ENCODE measurements at regions not wholly inside any gene's neighbourhood (a gene's known extent, or its start where the extent isn't known, plus 50 kb on each side); places are given as distances from the start of the nearest gene placed in this dataset.
"Not testable (repeated sequence)": the region's sequence is repeated elsewhere in the genome, so short reads cannot be mapped to it uniquely, and the experiment has no call there.

DNA sequence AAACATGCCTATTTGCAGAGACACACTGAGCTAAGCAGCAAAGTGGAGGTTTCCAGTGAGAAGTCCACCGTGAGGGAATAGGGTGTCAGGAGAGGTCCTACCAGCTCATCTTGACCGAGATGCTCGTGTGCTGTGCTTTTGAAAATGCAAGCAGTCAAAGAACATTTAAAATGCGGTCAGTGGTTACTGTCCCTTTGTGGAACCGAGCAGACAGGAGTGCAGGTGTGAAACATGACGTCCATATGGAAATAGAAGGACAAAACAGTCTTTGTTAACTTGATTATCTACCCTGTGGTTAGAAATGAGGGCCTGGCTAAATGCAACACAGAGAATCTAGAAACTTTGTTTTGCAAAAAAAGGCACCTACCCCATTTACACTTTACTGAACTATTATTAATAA, 473.3 kb downstream of the SPATA31A6 start:
- not testable (repeated sequence) for DNase-seq (ENCODE audit: low read depth in 2 of 3, low spot score in 2 of 3)

DNA sequence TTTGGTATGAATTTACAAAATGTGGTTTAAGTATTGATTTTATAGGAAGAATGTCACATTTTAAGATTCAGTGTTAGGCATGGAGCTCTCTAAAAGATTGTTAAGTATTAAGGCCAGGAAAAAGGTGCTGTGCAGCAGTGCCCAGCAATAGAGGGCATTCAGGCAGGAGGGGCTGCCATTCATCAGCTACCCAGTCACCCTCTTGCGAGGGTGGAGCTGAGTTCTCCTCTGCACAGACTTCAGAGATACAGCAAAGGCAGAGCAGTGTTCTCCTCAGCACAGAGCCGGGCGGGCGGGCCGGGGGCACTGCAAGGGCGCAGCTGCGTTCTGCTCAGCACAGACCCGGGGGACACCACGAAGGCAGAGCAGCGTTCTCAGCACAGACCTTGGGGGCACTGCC, 474.0 kb downstream of the SPATA31A6 start:
- not testable (repeated sequence) for DNase-seq (ENCODE audit: low read depth in 2 of 3, low spot score in 2 of 3)

DNA sequence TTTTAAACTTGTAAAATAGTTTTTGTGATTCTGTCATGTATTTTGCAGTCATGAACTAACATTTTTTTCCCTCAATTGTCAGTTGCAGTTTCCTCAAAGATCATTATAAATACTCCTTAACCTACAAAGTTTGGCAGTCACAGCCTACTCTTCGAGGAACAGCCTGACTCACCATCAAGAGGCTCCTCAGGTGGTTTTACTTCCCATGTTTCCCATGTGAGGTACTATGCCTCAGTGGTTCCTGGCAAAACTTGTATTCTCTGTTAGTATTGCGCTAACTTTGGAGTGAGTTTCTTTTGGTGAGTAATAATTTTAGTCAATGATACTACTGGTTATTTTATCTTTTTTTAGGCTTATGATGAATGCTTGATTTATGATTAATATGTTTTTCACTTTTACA, 513.7 kb downstream of the SPATA31A6 start:
- DNase-seq (ENCODE audit: low read depth in 2 of 3, low spot score in 2 of 3) = not testable (repeated sequence)

DNA sequence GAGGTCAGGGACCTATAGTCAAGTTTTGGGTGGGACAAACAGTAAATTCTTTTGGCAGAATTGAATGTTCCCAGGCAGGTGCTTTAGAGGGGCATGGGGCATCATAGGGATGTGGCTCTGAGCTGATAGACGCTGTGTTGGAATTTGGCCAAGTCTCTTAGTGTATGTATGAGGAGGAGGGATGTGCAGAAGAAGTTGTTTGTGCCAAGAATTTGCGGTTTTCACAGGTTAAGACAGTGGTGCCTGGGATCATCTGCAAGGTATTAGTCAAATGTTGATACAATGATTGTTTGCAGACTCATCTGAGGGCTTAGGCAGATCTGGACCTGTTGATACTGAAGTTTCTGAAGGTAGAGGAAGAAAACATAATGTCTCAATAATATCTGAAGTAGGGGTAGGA, 519.4 kb downstream of the SPATA31A6 start:
- not testable (repeated sequence) for DNase-seq (ENCODE audit: low read depth in 2 of 3, low spot score in 2 of 3)

DNA sequence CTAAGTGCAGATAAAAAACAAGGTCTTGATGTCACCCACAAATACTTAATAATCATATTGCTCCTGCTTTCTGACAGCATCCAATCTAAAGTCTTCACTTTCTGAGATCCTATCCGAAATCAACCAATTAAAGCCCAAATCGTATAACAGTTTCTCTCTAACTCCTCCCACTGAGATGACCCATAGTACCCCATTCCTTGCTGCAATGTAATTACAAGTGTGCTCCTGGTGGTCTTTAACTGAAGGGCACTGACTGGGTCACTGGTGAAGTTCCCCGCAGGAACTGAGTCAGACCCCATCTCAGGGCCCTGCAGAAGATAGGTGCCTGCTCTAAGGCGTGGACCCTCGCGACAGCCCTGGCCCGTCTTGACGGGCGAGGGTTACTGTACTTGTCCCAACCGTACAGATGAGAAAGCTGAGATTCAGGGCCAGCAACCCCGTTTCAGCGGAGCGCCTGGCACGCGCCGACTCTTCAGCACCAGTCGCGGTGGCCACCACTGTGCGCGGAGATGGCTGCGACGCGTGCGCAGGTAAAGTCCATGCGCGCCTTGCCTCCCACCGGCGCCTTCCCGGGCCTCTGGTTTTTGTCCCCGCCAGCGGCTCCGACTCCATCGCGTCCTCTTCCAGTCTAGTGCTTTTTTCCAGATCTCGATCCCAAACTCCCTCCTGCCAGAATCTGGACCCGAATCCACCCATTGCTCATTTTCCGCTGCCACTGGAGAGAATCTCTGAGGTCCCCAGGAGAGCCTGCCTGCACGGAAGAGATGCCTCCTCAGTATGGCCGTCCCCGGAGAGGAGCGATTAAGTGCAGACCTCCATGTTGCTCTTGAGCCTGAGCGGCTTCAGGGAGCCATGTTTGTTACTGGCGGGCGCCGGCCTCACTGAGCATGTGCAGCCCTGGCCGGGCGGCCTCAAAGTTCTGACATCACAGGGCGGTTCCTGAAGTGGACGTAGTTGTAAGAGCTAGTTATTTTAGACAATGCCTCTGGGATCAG, 541.7 kb downstream of the SPATA31A6 start:
- DNase-seq (ENCODE audit: low read depth in 2 of 3, low spot score in 2 of 3) = not testable (repeated sequence)

DNA sequence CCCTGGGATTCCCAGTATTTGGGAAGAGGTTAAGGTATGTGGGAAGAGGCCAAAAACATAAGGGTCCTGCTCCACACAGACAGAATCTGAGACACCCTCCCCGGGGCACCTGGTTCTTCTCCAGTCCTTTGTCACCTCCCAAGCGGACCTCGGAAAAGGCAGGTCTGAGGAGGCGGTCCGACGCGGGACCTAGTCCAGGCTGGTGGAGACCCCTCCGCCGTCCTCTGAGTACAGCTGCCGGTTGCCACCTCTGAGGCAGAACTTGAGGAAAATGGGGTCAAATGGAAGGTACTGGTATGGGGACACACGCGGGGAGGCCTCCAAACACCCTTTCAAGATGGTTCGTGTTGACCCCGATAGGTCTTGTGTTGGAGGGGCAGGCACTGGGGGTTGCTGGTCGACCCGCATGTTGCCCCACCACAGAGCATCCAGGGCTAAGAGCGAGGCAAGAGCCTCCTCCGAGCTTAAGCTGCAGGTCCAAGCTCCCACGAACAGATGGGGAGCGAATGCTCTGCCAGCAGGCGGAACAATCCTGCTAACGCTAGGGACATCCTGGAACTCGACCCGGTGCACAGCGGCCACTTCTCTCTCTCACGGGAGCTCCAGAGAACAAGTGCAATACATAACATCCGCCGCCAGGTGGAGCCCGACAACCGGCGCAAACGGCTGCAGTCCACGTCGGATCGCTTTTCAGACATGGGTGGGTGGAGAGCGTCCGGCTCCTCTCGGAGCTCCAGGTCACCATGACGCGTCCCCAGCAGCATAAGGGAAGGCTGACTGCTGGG, 559.8 kb downstream of the SPATA31A6 start:
- peak; percentile 35 to 52 (median 41) for DNase-seq (ENCODE audit: low read depth in 2 of 3, low spot score in 2 of 3)

DNA sequence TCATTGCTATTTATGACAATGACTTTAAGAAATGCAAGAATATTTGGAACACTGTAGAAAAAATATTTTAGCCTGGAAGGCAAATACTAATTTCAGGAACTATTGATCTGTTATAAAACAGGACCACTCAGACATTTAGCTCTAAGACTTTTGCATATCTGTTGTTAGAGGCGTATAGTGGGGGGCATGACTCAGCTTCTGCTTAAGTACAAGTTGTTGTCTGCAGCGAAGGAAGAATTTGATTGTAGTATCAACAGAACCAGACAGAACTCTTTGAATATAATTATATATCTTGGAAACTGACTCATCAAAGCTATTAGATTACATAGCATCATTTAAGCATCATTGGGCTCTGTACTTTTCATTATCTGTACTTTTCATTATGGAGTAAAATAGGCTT, 573.8 kb downstream of the SPATA31A6 start:
- not testable (repeated sequence) for DNase-seq (ENCODE audit: low read depth in 2 of 3, low spot score in 2 of 3)

DNA sequence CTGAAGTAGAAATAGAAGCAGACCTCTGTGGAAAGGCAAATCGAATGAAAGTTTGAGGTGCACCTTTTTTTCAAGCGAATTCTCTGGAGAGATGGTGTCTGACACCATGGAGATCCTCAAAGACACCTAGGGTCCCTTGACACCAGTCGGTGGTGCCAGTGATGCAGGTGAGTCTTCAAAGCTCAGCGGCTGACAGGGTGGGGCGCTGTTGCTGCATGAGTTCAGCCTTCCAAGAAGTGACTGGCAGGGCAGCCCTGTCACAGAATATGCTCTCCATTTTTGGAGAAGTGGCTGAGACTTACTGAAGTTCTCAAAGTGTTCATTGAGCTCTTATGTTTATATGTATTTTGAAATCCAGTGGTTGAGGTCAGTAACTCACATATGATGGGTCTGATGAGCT, 575.9 kb downstream of the SPATA31A6 start:
- DNase-seq (ENCODE audit: low read depth in 2 of 3, low spot score in 2 of 3) = not testable (repeated sequence)

DNA sequence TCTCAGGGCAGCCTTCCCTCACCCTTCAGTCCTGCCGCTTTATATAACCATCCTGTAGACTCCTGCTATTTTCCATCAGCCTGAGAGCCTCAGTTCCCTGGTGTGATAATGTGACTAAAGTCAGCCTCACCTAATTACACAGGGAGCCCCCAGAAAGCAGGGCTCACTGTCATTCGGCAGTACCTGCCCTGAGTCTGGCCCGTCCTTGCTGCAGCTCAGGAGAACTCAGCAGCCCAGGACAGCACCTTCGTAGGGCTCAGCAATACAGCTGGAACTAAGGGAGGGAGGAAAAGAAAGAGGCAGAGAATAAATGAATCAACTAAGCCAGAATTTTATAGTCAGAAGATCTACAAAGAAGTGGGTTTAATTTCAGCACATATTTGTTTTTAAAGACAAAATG, 598.7 kb downstream of the SPATA31A6 start:
- not testable (repeated sequence) for DNase-seq (ENCODE audit: low read depth in 2 of 3, low spot score in 2 of 3)

DNA sequence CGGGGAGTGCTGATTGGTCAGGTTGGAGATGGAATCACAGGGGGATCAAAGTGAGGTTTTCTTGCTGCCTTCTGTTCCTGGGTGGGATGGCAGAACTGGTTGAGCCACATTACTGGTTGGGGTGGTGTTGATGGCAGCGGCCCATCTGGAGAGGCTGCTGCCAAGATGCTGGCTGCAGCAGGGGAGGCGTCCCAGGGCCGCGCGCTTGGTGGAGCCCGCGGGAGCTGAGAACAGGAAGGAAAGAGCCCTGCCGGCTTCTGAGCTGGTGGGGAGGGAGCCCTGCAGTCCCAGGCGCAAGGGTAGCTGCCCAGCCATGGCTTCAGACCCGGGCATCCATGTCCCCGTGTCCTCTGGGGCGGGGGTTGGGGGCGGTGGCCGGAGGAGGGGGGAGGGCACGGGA, 609.3 kb downstream of the SPATA31A6 start:
- not testable (repeated sequence) for DNase-seq (ENCODE audit: low read depth in 2 of 3, low spot score in 2 of 3)

DNA sequence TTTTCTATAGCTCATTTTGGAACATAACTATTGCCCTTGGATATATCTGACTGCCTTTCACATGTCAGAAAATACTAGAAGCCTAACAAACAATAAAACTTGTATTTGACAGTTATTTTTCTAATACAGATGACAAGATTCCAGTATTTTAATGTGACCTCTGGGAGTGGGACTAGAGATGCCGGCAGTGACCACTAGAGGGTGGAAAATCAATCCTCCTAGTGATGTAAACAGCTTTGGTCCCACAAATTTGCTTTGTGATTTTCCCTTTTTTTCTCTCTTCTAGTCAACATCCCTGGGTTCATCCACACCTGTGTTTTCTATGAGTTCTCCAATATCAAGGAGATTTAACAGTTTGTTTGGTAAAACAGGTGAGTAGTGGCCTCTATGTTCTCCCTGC, 615.1 kb downstream of the SPATA31A6 start:
- DNase-seq (ENCODE audit: low read depth in 2 of 3, low spot score in 2 of 3) = not testable (repeated sequence)

DNA sequence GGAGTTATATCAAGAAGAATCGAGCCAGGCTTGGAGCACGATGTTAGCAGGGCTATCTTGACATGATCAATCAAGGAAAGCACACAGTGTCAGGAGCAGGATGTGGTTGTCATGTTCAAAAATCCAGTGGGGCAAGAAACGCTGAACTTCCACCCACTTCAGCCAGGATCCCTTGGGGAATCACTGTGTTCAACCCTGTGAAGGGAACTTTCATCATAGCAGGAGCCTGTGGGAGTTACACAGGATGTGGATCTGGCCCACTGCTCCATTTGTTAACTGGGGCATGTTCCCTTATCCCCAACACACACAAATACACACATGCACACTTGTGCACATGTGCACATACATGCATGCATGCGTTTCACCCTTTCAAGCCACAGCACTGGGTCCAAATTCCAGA, 619.3 kb downstream of the SPATA31A6 start:
- DNase-seq (ENCODE audit: low read depth in 2 of 3, low spot score in 2 of 3) = not testable (repeated sequence)

DNA sequence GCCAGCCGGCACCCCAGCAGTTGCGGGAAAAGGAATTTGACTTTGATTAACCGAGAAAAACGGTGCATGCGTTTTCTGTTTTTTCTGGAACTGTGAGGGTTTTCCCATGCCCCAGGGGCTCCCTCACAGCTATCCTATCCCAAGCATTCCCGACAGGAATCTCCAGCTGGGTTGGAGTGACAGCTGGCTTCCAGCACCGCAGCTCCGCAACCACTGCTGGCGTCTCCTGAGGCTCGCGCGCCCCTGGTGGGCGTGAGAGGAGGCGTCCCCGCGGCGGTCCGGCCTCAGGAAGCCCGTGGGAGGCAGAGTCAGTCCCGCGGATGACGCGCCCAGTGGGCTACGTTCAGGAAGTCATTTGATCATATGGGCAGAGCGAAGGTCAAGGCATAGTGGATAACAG, 623.2 kb downstream of the SPATA31A6 start:
- not testable (repeated sequence) for DNase-seq (ENCODE audit: low read depth in 2 of 3, low spot score in 2 of 3)

DNA sequence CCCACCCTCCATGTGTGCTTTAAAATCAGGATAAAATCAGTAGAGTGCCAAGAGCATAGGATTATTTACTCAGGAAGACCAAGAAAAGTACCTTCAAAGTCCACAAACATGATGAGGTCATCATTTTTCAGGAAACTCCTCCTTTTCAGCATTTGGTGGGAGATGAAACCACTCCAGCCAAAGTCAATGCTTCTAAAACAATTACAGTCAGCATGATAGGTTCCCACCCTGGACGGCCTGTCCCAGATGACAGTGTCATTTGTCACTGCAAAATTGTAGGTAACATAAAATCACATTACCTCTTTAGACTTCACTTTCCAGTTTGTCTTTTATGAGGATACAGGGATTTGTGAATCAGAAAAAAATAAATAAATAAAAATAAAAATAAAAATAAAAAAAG, 638.0 kb downstream of the SPATA31A6 start:
- DNase-seq (ENCODE audit: low read depth in 2 of 3, low spot score in 2 of 3) = not testable (repeated sequence)

DNA sequence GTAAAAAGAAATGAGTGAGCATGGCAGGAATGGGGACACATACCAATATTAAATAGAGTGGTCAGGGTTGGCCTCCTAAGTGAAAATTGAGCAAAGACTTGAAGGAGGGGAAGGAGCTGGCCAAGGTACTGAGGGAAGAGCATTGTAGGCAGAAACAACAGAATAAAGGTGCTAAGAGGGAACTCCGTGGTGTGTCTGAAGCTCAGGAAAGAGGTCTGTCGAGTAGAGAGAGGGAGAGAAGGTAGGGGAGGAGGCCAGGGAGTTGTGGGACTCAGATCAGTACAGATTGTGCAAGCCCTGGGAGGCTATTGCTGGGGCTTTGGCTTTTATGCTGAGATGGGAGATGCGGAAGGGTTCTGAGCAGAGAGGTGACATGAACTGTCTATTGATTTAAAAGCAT, 664.7 kb downstream of the SPATA31A6 start:
- DNase-seq (ENCODE audit: low read depth in 2 of 3, low spot score in 2 of 3) = not testable (repeated sequence)

DNA sequence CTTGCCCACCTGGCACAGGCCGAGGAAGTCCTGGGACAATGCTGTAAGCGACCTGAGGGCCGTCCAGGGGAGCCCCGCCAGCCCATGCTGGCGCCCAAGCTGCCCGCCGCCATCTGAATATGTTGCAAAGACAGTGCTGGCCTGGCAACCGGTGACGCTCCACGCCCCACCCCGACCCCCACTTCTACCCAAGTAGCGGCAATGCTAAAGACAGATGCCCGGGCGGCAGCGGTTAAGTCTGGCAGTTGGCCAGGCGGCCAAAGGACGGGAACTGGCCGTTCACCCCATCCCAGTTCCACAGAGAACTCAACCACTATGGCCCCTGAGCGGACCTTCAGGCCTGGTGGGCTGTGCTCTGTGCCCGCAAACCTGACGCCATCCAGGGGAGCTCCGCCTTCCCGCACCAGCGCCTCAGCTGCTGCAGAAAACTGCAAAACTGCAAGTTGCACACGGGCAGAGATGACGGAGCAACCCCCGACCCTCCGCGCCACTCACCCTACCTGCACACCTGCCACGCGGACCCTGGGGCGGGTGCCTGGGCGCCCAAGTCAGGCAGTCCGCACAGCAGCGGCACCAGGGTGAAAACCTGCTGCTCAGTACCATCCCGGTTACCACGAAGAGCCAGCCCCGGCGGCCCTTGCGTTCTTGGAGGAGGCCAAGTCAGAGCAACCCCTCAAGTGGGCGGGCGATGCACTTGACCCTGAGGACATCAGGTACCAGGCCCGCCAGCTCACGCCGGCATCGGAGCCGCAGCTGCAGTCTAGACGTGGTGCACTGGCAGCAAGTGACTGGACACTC, 667.6 kb downstream of the SPATA31A6 start:
- DNase-seq (ENCODE audit: low read depth in 2 of 3, low spot score in 2 of 3) = not testable (repeated sequence)

DNA sequence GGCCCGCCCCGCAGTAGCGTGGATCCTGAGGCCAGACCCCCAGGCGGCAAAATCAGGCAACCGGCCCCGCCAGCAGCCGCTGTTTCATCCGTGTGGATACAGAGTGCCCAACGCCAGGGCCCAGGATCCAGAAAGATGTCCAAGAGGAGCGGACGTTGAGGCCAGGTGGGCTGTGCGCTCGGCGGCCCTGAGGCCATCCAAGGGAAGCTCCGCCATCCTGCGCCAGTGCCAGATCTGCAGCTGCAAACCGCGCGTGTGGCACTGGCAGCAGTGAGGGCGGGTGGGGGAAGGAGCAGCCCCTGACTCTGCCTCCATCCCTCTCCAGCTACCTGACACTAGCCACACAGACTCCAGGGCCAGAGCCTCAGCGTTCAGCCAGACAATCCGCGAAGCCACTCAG, 668.2 kb downstream of the SPATA31A6 start:
- DNase-seq (ENCODE audit: low read depth in 2 of 3, low spot score in 2 of 3) = not testable (repeated sequence)

DNA sequence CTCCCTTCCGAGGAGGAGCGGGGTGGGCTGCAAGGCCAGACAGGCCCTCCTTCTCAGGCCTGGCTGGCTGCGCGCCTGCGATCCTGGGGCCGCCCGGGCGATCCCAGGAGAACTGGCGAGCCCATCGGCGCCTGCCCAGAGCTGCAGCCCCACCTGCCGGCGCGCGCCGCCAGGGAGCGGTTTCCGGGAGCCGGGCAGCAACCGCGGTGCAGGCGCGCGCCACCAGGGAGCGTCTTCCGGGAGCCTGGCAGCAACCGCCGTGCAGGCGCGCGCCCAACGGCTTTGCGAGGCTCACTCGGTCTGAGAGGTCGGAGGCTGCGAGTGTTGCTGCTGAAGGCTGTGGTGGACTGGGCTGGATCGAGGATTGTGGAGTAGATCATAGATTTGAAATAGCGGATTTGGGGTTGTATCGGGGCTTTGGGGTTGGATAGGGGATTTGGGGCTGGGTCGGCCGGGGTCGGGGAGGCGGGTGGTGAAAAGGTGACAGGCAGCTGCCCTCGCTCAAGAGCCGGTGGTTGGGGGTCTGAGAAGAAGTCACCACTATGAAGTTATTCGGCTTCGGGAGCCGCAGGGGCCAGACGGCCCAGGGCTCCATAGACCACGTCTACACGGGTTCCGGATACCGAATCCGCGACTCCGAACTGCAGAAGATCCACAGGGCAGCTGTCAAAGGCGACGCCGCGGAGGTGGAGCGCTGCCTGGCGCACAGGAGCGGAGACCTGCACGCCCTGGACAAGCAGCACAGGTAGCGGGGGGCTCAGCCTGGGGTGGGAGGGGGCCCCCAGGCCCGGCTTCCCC, 668.9 kb downstream of the SPATA31A6 start:
- DNase-seq (ENCODE audit: low read depth in 2 of 3, low spot score in 2 of 3) = not testable (repeated sequence)

DNA sequence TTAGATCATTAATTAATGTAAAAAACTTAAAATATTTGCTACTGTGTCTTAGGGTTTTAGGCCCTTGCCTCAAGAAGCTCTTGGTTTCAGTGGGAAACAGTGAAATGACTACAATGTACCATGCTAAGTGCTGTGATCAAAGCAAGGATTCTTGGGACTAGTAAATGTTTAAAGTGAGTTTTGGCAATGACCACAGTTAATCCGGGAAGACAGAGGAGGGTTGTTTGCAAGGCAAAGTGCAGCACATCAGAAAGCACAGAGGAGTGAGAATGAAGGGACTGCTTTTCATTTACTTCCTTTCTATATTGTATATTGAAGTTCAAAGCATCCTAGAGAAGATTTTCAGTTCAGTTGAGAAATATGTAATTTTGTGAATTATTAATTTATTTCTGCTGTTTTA, 676.7 kb downstream of the SPATA31A6 start:
- DNase-seq (ENCODE audit: low read depth in 2 of 3, low spot score in 2 of 3) = not testable (repeated sequence)

DNA sequence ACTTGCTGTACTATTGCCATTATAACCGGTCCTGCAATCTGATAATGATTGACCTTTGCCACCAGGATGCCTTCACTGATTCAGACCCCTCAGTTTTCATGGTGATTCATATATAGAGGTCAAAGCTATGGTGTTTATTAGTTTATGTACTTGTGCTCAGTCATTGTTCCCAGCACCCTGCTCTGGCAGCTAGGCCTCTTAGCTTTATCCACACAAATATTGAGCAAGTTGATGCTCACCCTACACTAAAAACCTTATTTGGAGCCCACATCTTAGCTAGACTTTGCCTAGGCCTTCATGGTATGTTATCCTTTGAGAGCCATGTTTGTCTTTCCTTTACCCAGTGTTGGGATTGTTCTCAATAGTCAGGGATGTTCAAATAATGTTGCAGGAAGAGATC, 679.0 kb downstream of the SPATA31A6 start:
- DNase-seq (ENCODE audit: low read depth in 2 of 3, low spot score in 2 of 3) = not testable (repeated sequence)

Measured in activated CD8-positive, alpha-beta memory T cell treated with anti-CD3 and anti-CD28 coated beads for 48 hours (primary cell).